HG03354 (cell line): ENCODE measurements at regions not wholly inside any gene's neighbourhood (a gene's known extent, or its start where the extent isn't known, plus 50 kb on each side); places are given as distances from the start of the nearest gene placed in this dataset.
A peak's percentile ranks its signal among the peaks of the same experiment; 100 is the strongest.

Experiments
- ATAC-seq: cut with Tn5 transposase; IDR thresholded peaks from one replicate; pipeline ENCODE4 v1.9.1; 2021; ENCODE audit warnings: mild to moderate bottlenecking; ENCODE audit not compliant: unreplicated experiment, poor library complexity, severe bottlenecking

- ATAC-seq: no peak
Measured at GRCh38 chr9:19521205-19521604, 112.4 kb downstream of the ACER2 start.

GRCh38 chr9:19517202-19517942 is 108.6 kb downstream of the ACER2 start:
- ATAC-seq: peak; percentile 54

- no peak for ATAC-seq
Measured at GRCh38 chr9:19516348-19516747, 107.5 kb downstream of the ACER2 start.

- no peak for ATAC-seq
Measured at GRCh38 chr9:19513671-19514275, 105.0 kb downstream of the ACER2 start.

- no peak for ATAC-seq
Measured at GRCh38 chr9:19512103-19512832, 103.5 kb downstream of the ACER2 start.

- ATAC-seq: no peak
Measured at GRCh38 chr9:19511694-19512093, 102.9 kb downstream of the ACER2 start.

- ATAC-seq: no peak
Measured at GRCh38 chr9:19510907-19511306, 102.1 kb downstream of the ACER2 start.
